ENCODE measurements at regions not wholly inside any gene's neighbourhood (a gene's known extent, or its start where the extent isn't known, plus 50 kb on each side); places are given as distances from the start of the nearest gene placed in this dataset.

DNA sequence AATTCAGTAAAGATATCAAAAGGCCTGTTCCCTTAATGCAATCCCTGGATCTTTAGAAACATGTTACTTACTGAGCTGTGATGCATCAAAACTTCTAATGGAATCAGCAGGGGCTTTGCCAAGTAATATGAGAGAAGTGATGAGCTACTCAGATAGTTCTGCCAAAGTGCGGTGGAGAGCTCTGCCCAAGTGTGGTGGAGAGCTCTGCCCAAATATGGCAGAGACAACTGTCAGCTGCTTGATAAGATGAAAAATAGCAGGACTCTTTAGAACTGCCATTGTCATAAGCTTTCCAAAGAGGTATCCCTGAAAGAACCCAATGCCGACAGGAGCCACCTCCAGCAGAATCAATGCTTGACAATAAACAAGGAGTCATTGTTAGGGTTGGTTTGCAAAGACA, 167.9 kb upstream of the SLC39A10 start:
- TF ChIP-seq POLR2A (IDR thresholded peaks at IDR 0.05; ENCODE audit: borderline replicate concordance, extremely low read depth, insufficient read depth, insufficient read length) (no peak), EZH2 (IDR thresholded peaks at IDR 0.05) (no peak), SRF (IDR thresholded peaks at IDR 0.05; ENCODE audit: low read depth) (no peak), JUND (IDR thresholded peaks at IDR 0.05) (no peak), CEBPB (IDR thresholded peaks at IDR 0.05; ENCODE audit: low read depth) (no peak), CTCF (IDR thresholded peaks at IDR 0.05 in 2 of 3, conservative IDR thresholded peaks at IDR 0.05 in 1 of 3; ENCODE audit: borderline replicate concordance in 1 of 3, insufficient read depth in 1 of 3, low read depth in 2 of 3, low read length in 2 of 3) (no peak), MAX (IDR thresholded peaks at IDR 0.05) (no peak), YY1 (IDR thresholded peaks at IDR 0.05; ENCODE audit: extremely low read depth, insufficient replicate concordance, low read depth, low read length) (no peak), SIN3A (IDR thresholded peaks at IDR 0.05; ENCODE audit: low read depth) (no peak), ZFX (IDR thresholded peaks at IDR 0.05) (no peak), EGR1 (IDR thresholded peaks at IDR 0.05; ENCODE audit: low read depth) (no peak), ELF1 (IDR thresholded peaks at IDR 0.05; ENCODE audit: borderline replicate concordance, low read depth) (no peak), RAD21 (IDR thresholded peaks at IDR 0.05; ENCODE audit: low read depth) (no peak)
- TF ChIP-seq, protein P1, sequence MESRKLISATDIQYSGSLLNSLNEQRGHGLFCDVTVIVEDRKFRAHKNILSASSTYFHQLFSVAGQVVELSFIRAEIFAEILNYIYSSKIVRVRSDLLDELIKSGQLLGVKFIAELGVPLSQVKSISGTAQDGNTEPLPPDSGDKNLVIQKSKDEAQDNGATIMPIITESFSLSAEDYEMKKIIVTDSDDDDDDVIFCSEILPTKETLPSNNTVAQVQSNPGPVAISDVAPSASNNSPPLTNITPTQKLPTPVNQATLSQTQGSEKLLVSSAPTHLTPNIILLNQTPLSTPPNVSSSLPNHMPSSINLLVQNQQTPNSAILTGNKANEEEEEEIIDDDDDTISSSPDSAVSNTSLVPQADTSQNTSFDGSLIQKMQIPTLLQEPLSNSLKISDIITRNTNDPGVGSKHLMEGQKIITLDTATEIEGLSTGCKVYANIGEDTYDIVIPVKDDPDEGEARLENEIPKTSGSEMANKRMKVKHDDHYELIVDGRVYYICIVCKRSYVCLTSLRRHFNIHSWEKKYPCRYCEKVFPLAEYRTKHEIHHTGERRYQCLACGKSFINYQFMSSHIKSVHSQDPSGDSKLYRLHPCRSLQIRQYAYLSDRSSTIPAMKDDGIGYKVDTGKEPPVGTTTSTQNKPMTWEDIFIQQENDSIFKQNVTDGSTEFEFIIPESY (IDR thresholded peaks at IDR 0.05; ENCODE audit: extremely low read depth, insufficient replicate concordance, low read length) = no peak

All from HCT116 (cell line).